ENCODE measurements at regions not wholly inside any gene's neighbourhood (a gene's known extent, or its start where the extent isn't known, plus 50 kb on each side); places are given as distances from the start of the nearest gene placed in this dataset.

DNA sequence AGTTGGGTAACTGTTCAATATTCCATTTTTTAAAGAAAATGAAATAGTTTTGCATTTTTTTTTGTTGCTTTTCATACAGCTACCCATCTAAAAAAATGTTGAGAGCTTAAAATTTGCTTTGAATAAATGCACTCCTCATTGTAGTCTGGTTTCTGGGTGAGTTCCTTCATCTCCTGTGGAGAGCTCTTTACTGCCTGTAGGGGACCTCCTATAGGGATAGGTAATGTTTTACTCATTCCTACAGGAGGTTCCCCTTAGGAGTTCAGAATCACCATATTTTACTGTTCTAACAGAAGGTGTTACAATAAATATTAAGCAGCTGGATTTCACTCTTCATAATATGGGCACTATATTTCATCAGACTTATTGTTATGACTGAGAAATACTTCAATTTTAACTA lies 947.3 kb upstream of the CRIM1 start:
- H3K9me2 ChIP-seq (ENCODE audit: insufficient read depth, low read length): no peaks in the 10 kb centered on the region
- H3K9me3 ChIP-seq (ENCODE audit: low read length): no peaks in the 10 kb centered on the region
- no peaks in the 10 kb centered on the region for H3K36me3 ChIP-seq (ENCODE audit: insufficient read depth, low read length)
- H3F3A ChIP-seq (ENCODE audit: insufficient read depth, low read length, poor library complexity, severe bottlenecking): no peaks in the 10 kb centered on the region
- H3K4me3 ChIP-seq (ENCODE audit: low read length): no peak overlapping the region
- no peak overlapping the region for H2AFZ ChIP-seq (ENCODE audit: low read depth, low read length)
- TF ChIP-seq EP300 (conservative IDR thresholded peaks at IDR 0.05; ENCODE audit: poor library complexity, severe bottlenecking) (no peak), RAD21 (conservative IDR thresholded peaks at IDR 0.05) (no peak), EZH2 (IDR thresholded peaks at IDR 0.05; ENCODE audit: borderline replicate concordance, insufficient read depth, low read length, poor library complexity, severe bottlenecking) (no peak), SMC3 (conservative IDR thresholded peaks at IDR 0.05; ENCODE audit: poor library complexity) (no peak), TAF1 (IDR thresholded peaks at IDR 0.05; ENCODE audit: low read depth) (no peak), POLR2AphosphoS5 (IDR thresholded peaks at IDR 0.05) (no peak)
- TF ChIP-seq, protein P1, sequence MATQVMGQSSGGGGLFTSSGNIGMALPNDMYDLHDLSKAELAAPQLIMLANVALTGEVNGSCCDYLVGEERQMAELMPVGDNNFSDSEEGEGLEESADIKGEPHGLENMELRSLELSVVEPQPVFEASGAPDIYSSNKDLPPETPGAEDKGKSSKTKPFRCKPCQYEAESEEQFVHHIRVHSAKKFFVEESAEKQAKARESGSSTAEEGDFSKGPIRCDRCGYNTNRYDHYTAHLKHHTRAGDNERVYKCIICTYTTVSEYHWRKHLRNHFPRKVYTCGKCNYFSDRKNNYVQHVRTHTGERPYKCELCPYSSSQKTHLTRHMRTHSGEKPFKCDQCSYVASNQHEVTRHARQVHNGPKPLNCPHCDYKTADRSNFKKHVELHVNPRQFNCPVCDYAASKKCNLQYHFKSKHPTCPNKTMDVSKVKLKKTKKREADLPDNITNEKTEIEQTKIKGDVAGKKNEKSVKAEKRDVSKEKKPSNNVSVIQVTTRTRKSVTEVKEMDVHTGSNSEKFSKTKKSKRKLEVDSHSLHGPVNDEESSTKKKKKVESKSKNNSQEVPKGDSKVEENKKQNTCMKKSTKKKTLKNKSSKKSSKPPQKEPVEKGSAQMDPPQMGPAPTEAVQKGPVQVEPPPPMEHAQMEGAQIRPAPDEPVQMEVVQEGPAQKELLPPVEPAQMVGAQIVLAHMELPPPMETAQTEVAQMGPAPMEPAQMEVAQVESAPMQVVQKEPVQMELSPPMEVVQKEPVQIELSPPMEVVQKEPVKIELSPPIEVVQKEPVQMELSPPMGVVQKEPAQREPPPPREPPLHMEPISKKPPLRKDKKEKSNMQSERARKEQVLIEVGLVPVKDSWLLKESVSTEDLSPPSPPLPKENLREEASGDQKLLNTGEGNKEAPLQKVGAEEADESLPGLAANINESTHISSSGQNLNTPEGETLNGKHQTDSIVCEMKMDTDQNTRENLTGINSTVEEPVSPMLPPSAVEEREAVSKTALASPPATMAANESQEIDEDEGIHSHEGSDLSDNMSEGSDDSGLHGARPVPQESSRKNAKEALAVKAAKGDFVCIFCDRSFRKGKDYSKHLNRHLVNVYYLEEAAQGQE (IDR thresholded peaks at IDR 0.05; ENCODE audit: borderline replicate concordance): no peak
- no peak overlapping the region for H3K27ac ChIP-seq (ENCODE audit: low read length)
- H3K9ac ChIP-seq (ENCODE audit: low read length): no peak overlapping the region
- H3K27me3 ChIP-seq (ENCODE audit: insufficient read depth, low read depth, low read length): no peaks in the 10 kb centered on the region
- H3K79me2 ChIP-seq (replicated peaks; ENCODE audit: insufficient read depth, low read length): no peaks in the 10 kb centered on the region
- no peaks in the 10 kb centered on the region for H4K20me1 ChIP-seq (ENCODE audit: insufficient read depth)
- no peak overlapping the region for H3K4me2 ChIP-seq (ENCODE audit: low read length)

DNA sequence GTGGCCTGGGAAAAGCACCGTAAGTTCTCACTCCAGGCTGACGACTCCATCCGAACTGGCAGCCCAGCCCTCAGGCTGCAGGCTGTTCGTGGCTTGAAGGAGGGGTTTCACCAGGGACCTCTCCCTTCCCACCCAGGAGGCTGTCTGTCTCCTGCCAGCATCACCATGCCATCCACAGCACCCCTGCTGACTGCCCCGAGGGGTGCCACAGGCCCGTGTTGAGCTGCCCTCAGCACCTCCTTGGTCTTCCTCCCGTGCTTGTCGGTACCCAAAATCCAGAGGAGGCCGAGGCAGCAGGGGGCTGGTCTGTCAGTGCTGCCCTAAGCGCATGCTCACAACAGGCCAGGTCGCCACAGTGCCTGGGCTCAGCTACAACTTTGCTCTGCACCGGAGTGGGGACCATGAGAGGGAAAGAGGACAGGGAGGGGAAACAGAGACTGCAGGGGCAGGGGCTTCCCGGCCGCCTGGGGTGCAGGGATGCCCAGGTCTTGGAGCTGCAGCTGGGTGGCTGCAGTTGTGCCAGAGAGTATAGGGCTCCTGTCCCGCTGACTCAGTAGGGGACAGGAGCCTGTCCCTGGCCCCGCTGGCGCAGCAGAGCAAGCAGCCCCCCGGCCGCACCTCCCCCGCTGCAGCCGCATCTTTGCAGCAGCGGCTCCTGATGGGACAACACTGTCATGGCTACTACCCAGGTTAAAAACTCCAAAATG lies 963.7 kb upstream of the CRIM1 start:
- no peaks in the 10 kb centered on the region for H4K20me1 ChIP-seq (ENCODE audit: insufficient read depth)
- H3K36me3 ChIP-seq (ENCODE audit: insufficient read depth, low read length): no peaks in the 10 kb centered on the region
- H3K9ac ChIP-seq (ENCODE audit: low read length): no peak overlapping the region
- H3K9me2 ChIP-seq (ENCODE audit: insufficient read depth, low read length): no peaks in the 10 kb centered on the region
- no peak overlapping the region for H3K4me2 ChIP-seq (ENCODE audit: low read length)
- H3K27me3 ChIP-seq (ENCODE audit: insufficient read depth, low read depth, low read length): no peaks in the 10 kb centered on the region
- H3K79me2 ChIP-seq (replicated peaks; ENCODE audit: insufficient read depth, low read length): no peaks in the 10 kb centered on the region
- H2AFZ ChIP-seq (ENCODE audit: low read depth, low read length): no peak overlapping the region
- H3K27ac ChIP-seq (ENCODE audit: low read length): no peak overlapping the region
- no peaks in the 10 kb centered on the region for H3K9me3 ChIP-seq (ENCODE audit: low read length)
- H3F3A ChIP-seq (ENCODE audit: insufficient read depth, low read length, poor library complexity, severe bottlenecking): no peaks in the 10 kb centered on the region
- TF ChIP-seq EP300 (conservative IDR thresholded peaks at IDR 0.05; ENCODE audit: poor library complexity, severe bottlenecking): no peak
- TF ChIP-seq EZH2 (IDR thresholded peaks at IDR 0.05; ENCODE audit: borderline replicate concordance, insufficient read depth, low read length, poor library complexity, severe bottlenecking): no peak
- TF ChIP-seq MXI1 (conservative IDR thresholded peaks at IDR 0.05; ENCODE audit: poor library complexity, severe bottlenecking): no peak
- TF ChIP-seq TAF1 (IDR thresholded peaks at IDR 0.05; ENCODE audit: low read depth): no peak
- TF ChIP-seq, protein P2, sequence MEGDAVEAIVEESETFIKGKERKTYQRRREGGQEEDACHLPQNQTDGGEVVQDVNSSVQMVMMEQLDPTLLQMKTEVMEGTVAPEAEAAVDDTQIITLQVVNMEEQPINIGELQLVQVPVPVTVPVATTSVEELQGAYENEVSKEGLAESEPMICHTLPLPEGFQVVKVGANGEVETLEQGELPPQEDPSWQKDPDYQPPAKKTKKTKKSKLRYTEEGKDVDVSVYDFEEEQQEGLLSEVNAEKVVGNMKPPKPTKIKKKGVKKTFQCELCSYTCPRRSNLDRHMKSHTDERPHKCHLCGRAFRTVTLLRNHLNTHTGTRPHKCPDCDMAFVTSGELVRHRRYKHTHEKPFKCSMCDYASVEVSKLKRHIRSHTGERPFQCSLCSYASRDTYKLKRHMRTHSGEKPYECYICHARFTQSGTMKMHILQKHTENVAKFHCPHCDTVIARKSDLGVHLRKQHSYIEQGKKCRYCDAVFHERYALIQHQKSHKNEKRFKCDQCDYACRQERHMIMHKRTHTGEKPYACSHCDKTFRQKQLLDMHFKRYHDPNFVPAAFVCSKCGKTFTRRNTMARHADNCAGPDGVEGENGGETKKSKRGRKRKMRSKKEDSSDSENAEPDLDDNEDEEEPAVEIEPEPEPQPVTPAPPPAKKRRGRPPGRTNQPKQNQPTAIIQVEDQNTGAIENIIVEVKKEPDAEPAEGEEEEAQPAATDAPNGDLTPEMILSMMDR (IDR thresholded peaks at IDR 0.05; ENCODE audit: poor library complexity, severe bottlenecking): no peak
- no peak for TF ChIP-seq RAD21 (conservative IDR thresholded peaks at IDR 0.05)
- TF ChIP-seq SMC3 (conservative IDR thresholded peaks at IDR 0.05; ENCODE audit: poor library complexity): no peak
- no peak for TF ChIP-seq POLR2AphosphoS5 (IDR thresholded peaks at IDR 0.05)
- TF ChIP-seq, protein P1 (IDR thresholded peaks at IDR 0.05; ENCODE audit: borderline replicate concordance): no peak
- H3K4me3 ChIP-seq (ENCODE audit: low read length): no peak overlapping the region
